HCT116 (cell line): ENCODE measurements at regions not wholly inside any gene's neighbourhood (a gene's known extent, or its start where the extent isn't known, plus 50 kb on each side); places are given as distances from the start of the nearest gene placed in this dataset.

Experiments
- ATAC-seq: fragments of 200-7000 bp; cut with Tn5 transposase; 2 replicates; pipeline ENCODE4 v1.9.1; 2020; ENCODE audit warnings: mild to moderate bottlenecking, moderate library complexity
- BruUV-seq: library from RNA; stranded (reverse); fragments of 400-500 nt; replicated peaks from 2 replicates; lab custom pipeline; 2021; lab: Mats Ljungman, UMichigan
- CTCF ChIA-PET: fragments of 300-600 bp; sonication (Branson Sonifier 250); formaldehyde crosslinking; loops from one replicate; lab custom pipeline; 2021; ENCODE audit warnings: antibody characterized with exemption; lab: Charles Lee
- POLR2A ChIA-PET: fragments of 300-600, 350-600 bp; sonication (Branson Sonifier 250); formaldehyde crosslinking; loops from one replicate; lab custom pipeline; 2021; ENCODE audit warnings: antibody characterized with exemption; lab: Charles Lee
- RAD21 ChIA-PET, 2 experiments: fragments of 300-600 bp; sonication (Branson Sonifier 250); formaldehyde crosslinking; loops; one replicate each; lab custom pipeline; 2023; ENCODE audit warnings: low total read pairs in 2 of 2; ENCODE audit not compliant: uncharacterized antibody in 2 of 2, unreplicated experiment in 2 of 2, low non-redundant PET in 1 of 2; lab: Charles Lee
- DNase-seq: peaks from one replicate; pipeline ENCODE4 v3.0.0-alpha.2; 2010; ENCODE audit warnings: low read depth, low spot score
- H2AFZ ChIP-seq: fragments of 200-600 bp; shearing (Covaris generic), sonication (generic); 2 replicates; pipeline ENCODE4 v1.6.1; 2017; ENCODE audit warnings: low read depth, mixed run types, mixed read lengths, antibody characterized with exemption, low read length; ENCODE audit not compliant: poor library complexity, severe bottlenecking
- H3K27ac ChIP-seq: 2 replicates; pipeline ENCODE4 v1.5.1; 2012; ENCODE audit warnings: low read depth, low read length
- H3K27me3 ChIP-seq: fragments of 200-600 bp; sonication (generic); 2 replicates; pipeline ENCODE4 v1.6.1; 2016; ENCODE audit warnings: mixed run types, low read length, mixed read lengths; ENCODE audit not compliant: insufficient read depth
- H3K36me3 ChIP-seq, 2 experiments: fragments of 200-500 bp in 1 of 2; fragments of 200-600 bp in 1 of 2; sonication (Bioruptor generic) in 1 of 2; sonication (generic) in 1 of 2; 2 replicates each; pipeline versions ENCODE4 v1.5.1 to v1.6.1; 2014 to 2016; ENCODE audit warnings: low read length in 2 of 2, inconsistent platforms in 1 of 2, mixed read lengths in 1 of 2, mixed run types in 1 of 2; ENCODE audit not compliant: insufficient read depth in 2 of 2, control insufficient read depth in 1 of 2
- H3K4me1 ChIP-seq, 2 experiments: fragments of 200-600 bp in 1 of 2; sonication (generic) in 1 of 2; 2 replicates each; pipeline versions ENCODE4 v1.5.1 to v1.6.1; 2012 to 2017; ENCODE audit warnings: low read length in 2 of 2, inconsistent platforms in 1 of 2, mild to moderate bottlenecking in 1 of 2, mixed read lengths in 1 of 2, mixed run types in 1 of 2, moderate library complexity in 1 of 2; ENCODE audit not compliant: insufficient read depth in 2 of 2, control insufficient read depth in 1 of 2
- H3K4me2 ChIP-seq: fragments of 200-600 bp; sonication (generic); 2 replicates; pipeline ENCODE4 v1.6.1; 2017; ENCODE audit warnings: mixed run types, low read length, mixed read lengths
- H3K4me3 ChIP-seq, 2 experiments: fragments of 200-600 bp in 1 of 2; sonication (generic) in 1 of 2; replicated peaks in 1 of 2; 2 replicates each; pipeline ENCODE4 v1.5.1; 2011 to 2016; ENCODE audit warnings: low read length in 2 of 2, control low read depth in 1 of 2, low read depth in 1 of 2, mild to moderate bottlenecking in 1 of 2, mixed read lengths in 1 of 2, mixed run types in 1 of 2
- H3K79me2 ChIP-seq: fragments of 200-600 bp; sonication (generic); 2 replicates; pipeline ENCODE4 v1.6.1; 2017; ENCODE audit warnings: mild to moderate bottlenecking, mixed run types, low read length, moderate library complexity, mixed read lengths; ENCODE audit not compliant: insufficient read depth
- H3K9ac ChIP-seq: fragments of 200-600 bp; sonication (generic); 2 replicates; pipeline ENCODE4 v1.6.1; 2016; ENCODE audit warnings: low read length, mixed read lengths
- H3K9me2 ChIP-seq: fragments of 200-600 bp; sonication (generic), shearing (Covaris generic); 2 replicates; pipeline ENCODE4 v1.6.1; 2017; ENCODE audit warnings: mixed run types, mild to moderate bottlenecking, moderate library complexity; ENCODE audit not compliant: insufficient read depth
- H3K9me3 ChIP-seq, 2 experiments: fragments of 200-500 bp in 1 of 2; fragments of 200-600 bp in 1 of 2; sonication (Bioruptor generic) in 1 of 2; sonication (generic) in 1 of 2; 2 replicates each; pipeline ENCODE4 v1.6.1; 2014 to 2017; ENCODE audit warnings: low read length in 2 of 2, mixed read lengths in 2 of 2, inconsistent platforms in 1 of 2, low read depth in 1 of 2, mild to moderate bottlenecking in 1 of 2, mixed run types in 1 of 2, moderate library complexity in 1 of 2; ENCODE audit not compliant: control insufficient read depth in 1 of 2, insufficient read depth in 1 of 2
- H4K20me1 ChIP-seq: fragments of 200-600 bp; sonication (generic), shearing (Covaris generic); 2 replicates; pipeline ENCODE4 v1.6.1; 2017; ENCODE audit warnings: mixed run types, mild to moderate bottlenecking, moderate library complexity; ENCODE audit not compliant: insufficient read depth
- CEBPB ChIP-seq: IDR thresholded peaks from 2 replicates; pipeline ENCODE4 v1.6.1; 2012; ENCODE audit warnings: low read depth
- CTCF ChIP-seq, 3 experiments: fragments of 200-600 bp in 1 of 3; sonication (generic) in 1 of 3; IDR thresholded peaks in 2 of 3; conservative IDR thresholded peaks in 1 of 3; 2 replicates each; pipeline ENCODE4 v1.5.1; 2012 to 2017; ENCODE audit warnings: low read depth in 2 of 3, low read length in 2 of 3, antibody characterized with exemption in 1 of 3, borderline replicate concordance in 1 of 3, control low read depth in 1 of 3, mild to moderate bottlenecking in 1 of 3, mixed read lengths in 1 of 3, mixed run types in 1 of 3, moderate library complexity in 1 of 3; ENCODE audit not compliant: insufficient read depth in 1 of 3
- ELF1 ChIP-seq: IDR thresholded peaks from 2 replicates; pipeline ENCODE4 v1.6.1; 2012; ENCODE audit warnings: low read depth, borderline replicate concordance
- EZH2 ChIP-seq: fragments of 200-600 bp; sonication (generic); IDR thresholded peaks from 2 replicates; pipeline ENCODE4 v1.6.1; 2017; ENCODE audit warnings: antibody characterized with exemption, mixed run types
- REST ChIP-seq: IDR thresholded peaks from 2 replicates; pipeline ENCODE4 v1.6.1; 2012; ENCODE audit warnings: low read depth
- SIN3A ChIP-seq: IDR thresholded peaks from 2 replicates; pipeline ENCODE4 v1.6.1; 2012; ENCODE audit warnings: low read depth
- SP1 ChIP-seq: IDR thresholded peaks from 2 replicates; pipeline ENCODE4 v1.6.1; 2012; ENCODE audit warnings: low read depth
- SRF ChIP-seq: IDR thresholded peaks from 2 replicates; pipeline ENCODE4 v1.6.1; 2012; ENCODE audit warnings: low read depth
- TCF7L2 ChIP-seq: IDR thresholded peaks from 2 replicates; pipeline ENCODE4 v1.7.0; 2011; ENCODE audit warnings: borderline replicate concordance, inconsistent platforms; ENCODE audit not compliant: insufficient read depth, insufficient read length; ENCODE audit errors: extremely low read depth
- YY1 ChIP-seq: IDR thresholded peaks from 2 replicates; pipeline ENCODE4 v1.6.1; 2011; ENCODE audit warnings: low read length, low read depth, moderate library complexity, mild to moderate bottlenecking; ENCODE audit not compliant: insufficient replicate concordance; ENCODE audit errors: extremely low read depth
- ZBTB33 ChIP-seq: IDR thresholded peaks from 2 replicates; pipeline ENCODE4 v1.6.1; 2011; ENCODE audit warnings: mild to moderate bottlenecking, low read length, moderate library complexity; ENCODE audit not compliant: insufficient replicate concordance; ENCODE audit errors: extremely low read depth
- ZNF274 ChIP-seq: fragments of 200-500 bp; sonication (Bioruptor generic); IDR thresholded peaks from 2 replicates; pipeline ENCODE4 v1.6.1; 2014; ENCODE audit warnings: mild to moderate bottlenecking, low read depth, low read length, inconsistent platforms
- intact Hi-C: fragments of 100-400 bp; cut with micrococcal nuclease; formaldehyde crosslinking; loops from 2 replicates; pipeline ENCODE4 v1.10.0; 2022

- Histone ChIP-seq H3K79me2 (no peaks in the 10 kb centered on the region), H3K9me3 (no peaks in the 10 kb centered on the region), H3K36me3 (no peaks in the 10 kb centered on the region), H2AFZ (no peak overlapping the region), H3K4me3 (no peak overlapping the region), H3K27ac (no peak overlapping the region), H4K20me1 (no peaks in the 10 kb centered on the region), H3K4me2 (no peak overlapping the region), H3K9ac (no peak overlapping the region), H3K9me2 (no peaks in the 10 kb centered on the region), H3K27me3 (no peaks in the 10 kb centered on the region; the same call in 1 of the 2 replicates), H3K4me1 (no peaks in the 10 kb centered on the region)
- intact Hi-C loops = no loop called here
- ChIA-PET RAD21 (no interaction called here), CTCF (no interaction called here), POLR2A (interaction anchor here (0.7 kb wide), 2 partner anchors 18 to 399 kb away, joined by 3 to 4 read pairs; no protein-coding TSS in a partner anchor)
- no peak for ATAC-seq
- TF ChIP-seq ELF1 (no peak), TCF7L2 (no peak)
- DNase-seq = no peak
- no TSS peak for BruUV-seq
Observed at GRCh38 chr6:21961226-21961625, 335.6 kb downstream of the PRL start.

- Histone ChIP-seq H2AFZ (no peak overlapping the region), H3K4me1 (no peaks in the 10 kb centered on the region), H3K79me2 (no peaks in the 10 kb centered on the region), H3K9me2 (no peaks in the 10 kb centered on the region), H3K27ac (no peak overlapping the region), H3K4me3 (no peak overlapping the region), H3K9me3 (no peaks in the 10 kb centered on the region), H3K36me3 (no peaks in the 10 kb centered on the region), H4K20me1 (no peaks in the 10 kb centered on the region), H3K4me2 (no peak overlapping the region), H3K9ac (no peak overlapping the region), H3K27me3 (no peaks in the 10 kb centered on the region; the same call in 1 of the 2 replicates)
- no TSS peak for BruUV-seq
- DNase-seq (no peak), ATAC-seq (no peak)
- ChIA-PET POLR2A (no interaction called here), CTCF (no interaction called here), RAD21 (no interaction called here)
- intact Hi-C loops = no loop called here
- no peak for TF ChIP-seq TCF7L2
- no peak for TF ChIP-seq EZH2
- TF ChIP-seq SIN3A = no peak
- no peak for TF ChIP-seq CEBPB
- TF ChIP-seq ZBTB33 = no peak
- TF ChIP-seq YY1 = no peak
- no peak for TF ChIP-seq ELF1
- no peak for TF ChIP-seq SP1
- TF ChIP-seq ZNF274 = no peak
- TF ChIP-seq CTCF (IDR thresholded peaks at IDR 0.05 in 2 of 3, conservative IDR thresholded peaks at IDR 0.05 in 1 of 3; ENCODE audit: borderline replicate concordance in 1 of 3, insufficient read depth in 1 of 3, low read depth in 2 of 3, low read length in 2 of 3) = no peak
- no peak for TF ChIP-seq SRF
- no peak for TF ChIP-seq REST
Observed at GRCh38 chr6:21965016-21965415, 331.8 kb downstream of the PRL start.
